ENCODE measurements at regions not wholly inside any gene's neighbourhood (a gene's known extent, or its start where the extent isn't known, plus 50 kb on each side); places are given as distances from the start of the nearest gene placed in this dataset.

DNA sequence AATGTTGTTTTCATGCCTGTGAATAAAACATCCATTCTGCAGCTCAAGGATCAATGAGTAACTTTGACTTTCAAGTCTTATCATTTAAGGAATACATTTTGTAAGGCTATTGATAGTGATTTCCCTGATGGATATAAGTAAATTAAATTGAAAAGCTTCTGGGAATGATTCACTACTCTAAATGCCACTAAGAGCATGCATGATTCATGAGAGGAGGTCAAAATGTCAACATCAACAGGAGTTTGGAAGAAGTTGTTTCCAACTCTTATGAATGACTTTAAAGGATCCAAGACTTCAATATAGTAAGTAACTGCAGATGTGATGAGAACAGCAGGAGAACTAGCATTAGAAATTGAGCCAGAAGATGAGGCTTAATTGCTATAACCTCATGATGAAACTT lies 1487.3 kb downstream of the PCDH7 start:
- no peak for TF ChIP-seq EZH2 (IDR thresholded peaks at IDR 0.05; ENCODE audit: low read length, missing control alignments)
- TF ChIP-seq, protein P1, sequence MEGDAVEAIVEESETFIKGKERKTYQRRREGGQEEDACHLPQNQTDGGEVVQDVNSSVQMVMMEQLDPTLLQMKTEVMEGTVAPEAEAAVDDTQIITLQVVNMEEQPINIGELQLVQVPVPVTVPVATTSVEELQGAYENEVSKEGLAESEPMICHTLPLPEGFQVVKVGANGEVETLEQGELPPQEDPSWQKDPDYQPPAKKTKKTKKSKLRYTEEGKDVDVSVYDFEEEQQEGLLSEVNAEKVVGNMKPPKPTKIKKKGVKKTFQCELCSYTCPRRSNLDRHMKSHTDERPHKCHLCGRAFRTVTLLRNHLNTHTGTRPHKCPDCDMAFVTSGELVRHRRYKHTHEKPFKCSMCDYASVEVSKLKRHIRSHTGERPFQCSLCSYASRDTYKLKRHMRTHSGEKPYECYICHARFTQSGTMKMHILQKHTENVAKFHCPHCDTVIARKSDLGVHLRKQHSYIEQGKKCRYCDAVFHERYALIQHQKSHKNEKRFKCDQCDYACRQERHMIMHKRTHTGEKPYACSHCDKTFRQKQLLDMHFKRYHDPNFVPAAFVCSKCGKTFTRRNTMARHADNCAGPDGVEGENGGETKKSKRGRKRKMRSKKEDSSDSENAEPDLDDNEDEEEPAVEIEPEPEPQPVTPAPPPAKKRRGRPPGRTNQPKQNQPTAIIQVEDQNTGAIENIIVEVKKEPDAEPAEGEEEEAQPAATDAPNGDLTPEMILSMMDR (conservative IDR thresholded peaks at IDR 0.05 in 1 of 2, IDR thresholded peaks at IDR 0.05 in 1 of 2; ENCODE audit: low read depth in 1 of 2, low read length in 2 of 2): no peak

Data from fibroblast of lung (primary cell).